ENCODE measurements at regions not wholly inside any gene's neighbourhood (a gene's known extent, or its start where the extent isn't known, plus 50 kb on each side); places are given as distances from the start of the nearest gene placed in this dataset.
"Not testable (repeated sequence)": the region's sequence is repeated elsewhere in the genome, so short reads cannot be mapped to it uniquely, and the experiment has no call there.

- Mint-ChIP-seq H3K4me1 (ENCODE audit: low read depth) (no peaks in the 10 kb centered on the region), H3K27ac (no peak overlapping the region), H3K4me3 (no peak overlapping the region), H3K27me3 (ENCODE audit: low read depth) (no peaks in the 10 kb centered on the region), H3K9me3 (no peaks in the 10 kb centered on the region), H3K36me3 (ENCODE audit: low read depth) (no peaks in the 10 kb centered on the region)
- no peak for DNase-seq
- intact Hi-C loops (cut with micrococcal nuclease) = no loop called here
- CTCF ChIA-PET = no interaction called here
These were observed 598.8 kb downstream of the SLC16A7 start for GRCh38 chr12:60194678-60195077.

- no peaks in the 10 kb centered on the region for H3K27me3 Mint-ChIP-seq (ENCODE audit: low read depth)
- no peaks in the 10 kb centered on the region for H3K4me1 Mint-ChIP-seq (ENCODE audit: low read depth)
- H3K36me3 Mint-ChIP-seq (ENCODE audit: low read depth) = no peaks in the 10 kb centered on the region
- CTCF ChIA-PET = no interaction called here
- no peak overlapping the region for H3K27ac Mint-ChIP-seq
- DNase-seq = no peak
- intact Hi-C loops (cut with micrococcal nuclease) = no loop called here
- H3K9me3 Mint-ChIP-seq = no peaks in the 10 kb centered on the region
- H3K4me3 Mint-ChIP-seq = no peak overlapping the region
These were observed 599.7 kb downstream of the SLC16A7 start for GRCh38 chr12:60195483-60195882.

- CTCF ChIA-PET = no interaction called here
- Mint-ChIP-seq H3K27me3 (ENCODE audit: low read depth) (no peaks in the 10 kb centered on the region), H3K9me3 (no peaks in the 10 kb centered on the region), H3K36me3 (ENCODE audit: low read depth) (no peaks in the 10 kb centered on the region), H3K4me1 (ENCODE audit: low read depth) (no peaks in the 10 kb centered on the region), H3K27ac (no peak overlapping the region), H3K4me3 (no peak overlapping the region)
- no peak for DNase-seq
- intact Hi-C loops (cut with micrococcal nuclease) = no loop called here
These were observed 600.5 kb downstream of the SLC16A7 start for GRCh38 chr12:60196366-60196765.

GRCh38 chr12:60197589-60197988 lies 601.8 kb downstream of the SLC16A7 start:
- no peaks in the 10 kb centered on the region for H3K27me3 Mint-ChIP-seq (ENCODE audit: low read depth)
- CTCF ChIA-PET = no interaction called here
- no peak for DNase-seq
- H3K36me3 Mint-ChIP-seq (ENCODE audit: low read depth) = no peaks in the 10 kb centered on the region
- no peak overlapping the region for H3K27ac Mint-ChIP-seq
- H3K4me1 Mint-ChIP-seq (ENCODE audit: low read depth) = no peaks in the 10 kb centered on the region
- H3K4me3 Mint-ChIP-seq = no peak overlapping the region
- intact Hi-C loops (cut with micrococcal nuclease) = no loop called here
- no peaks in the 10 kb centered on the region for H3K9me3 Mint-ChIP-seq

- CTCF ChIA-PET = no interaction called here
- Mint-ChIP-seq H3K4me3 (no peak overlapping the region), H3K36me3 (ENCODE audit: low read depth) (no peaks in the 10 kb centered on the region), H3K27me3 (ENCODE audit: low read depth) (no peaks in the 10 kb centered on the region), H3K27ac (no peak overlapping the region), H3K9me3 (no peaks in the 10 kb centered on the region), H3K4me1 (ENCODE audit: low read depth) (no peaks in the 10 kb centered on the region)
- intact Hi-C loops (cut with micrococcal nuclease) = no loop called here
- no peak for DNase-seq
These were observed 606.1 kb downstream of the SLC16A7 start for GRCh38 chr12:60201891-60202290.

- H3K9me3 Mint-ChIP-seq = no peaks in the 10 kb centered on the region
- no peak for DNase-seq
- intact Hi-C loops (cut with micrococcal nuclease) = no loop called here
- no peaks in the 10 kb centered on the region for H3K4me1 Mint-ChIP-seq (ENCODE audit: low read depth)
- H3K27ac Mint-ChIP-seq = no peak overlapping the region
- H3K27me3 Mint-ChIP-seq (ENCODE audit: low read depth) = no peaks in the 10 kb centered on the region
- CTCF ChIA-PET = no interaction called here
- no peak overlapping the region for H3K4me3 Mint-ChIP-seq
- H3K36me3 Mint-ChIP-seq (ENCODE audit: low read depth) = no peaks in the 10 kb centered on the region
These were observed 609.7 kb downstream of the SLC16A7 start for GRCh38 chr12:60205500-60205899.

- intact Hi-C loops (cut with micrococcal nuclease) = no loop called here
- Mint-ChIP-seq H3K27ac (no peak overlapping the region), H3K9me3 (peaks cover 12% of the 10 kb centered on the region), H3K4me3 (no peak overlapping the region), H3K4me1 (ENCODE audit: low read depth) (no peaks in the 10 kb centered on the region), H3K27me3 (ENCODE audit: low read depth) (no peaks in the 10 kb centered on the region), H3K36me3 (ENCODE audit: low read depth) (no peaks in the 10 kb centered on the region)
- no peak for DNase-seq
- CTCF ChIA-PET = no interaction called here
These were observed 613.7 kb downstream of the SLC16A7 start for GRCh38 chr12:60209521-60209920.

- no peaks in the 10 kb centered on the region for H3K4me1 Mint-ChIP-seq (ENCODE audit: low read depth)
- no peaks in the 10 kb centered on the region for H3K36me3 Mint-ChIP-seq (ENCODE audit: low read depth)
- no peaks in the 10 kb centered on the region for H3K27me3 Mint-ChIP-seq (ENCODE audit: low read depth)
- CTCF ChIA-PET = no interaction called here
- intact Hi-C loops (cut with micrococcal nuclease) = no loop called here
- H3K27ac Mint-ChIP-seq = no peak overlapping the region
- no peak for DNase-seq
- H3K9me3 Mint-ChIP-seq = peaks cover 15% of the 10 kb centered on the region
- H3K4me3 Mint-ChIP-seq = no peak overlapping the region
These were observed 614.1 kb downstream of the SLC16A7 start for GRCh38 chr12:60209933-60210332.

- no peak for DNase-seq
- intact Hi-C loops (cut with micrococcal nuclease) = no loop called here
- H3K27me3 Mint-ChIP-seq (ENCODE audit: low read depth) = no peaks in the 10 kb centered on the region
- no peak overlapping the region for H3K27ac Mint-ChIP-seq
- peaks cover 17% of the 10 kb centered on the region for H3K9me3 Mint-ChIP-seq
- H3K4me1 Mint-ChIP-seq (ENCODE audit: low read depth) = no peaks in the 10 kb centered on the region
- no peak overlapping the region for H3K4me3 Mint-ChIP-seq
- no peaks in the 10 kb centered on the region for H3K36me3 Mint-ChIP-seq (ENCODE audit: low read depth)
- CTCF ChIA-PET = no interaction called here
These were observed 614.9 kb downstream of the SLC16A7 start for GRCh38 chr12:60210756-60211155.

GRCh38 chr12:60211244-60211643 lies 615.4 kb downstream of the SLC16A7 start:
- CTCF ChIA-PET = no interaction called here
- intact Hi-C loops (cut with micrococcal nuclease) = no loop called here
- no peak overlapping the region for H3K4me3 Mint-ChIP-seq
- H3K4me1 Mint-ChIP-seq (ENCODE audit: low read depth) = no peaks in the 10 kb centered on the region
- peaks cover 17% of the 10 kb centered on the region for H3K9me3 Mint-ChIP-seq
- no peaks in the 10 kb centered on the region for H3K36me3 Mint-ChIP-seq (ENCODE audit: low read depth)
- no peak overlapping the region for H3K27ac Mint-ChIP-seq
- no peak for DNase-seq
- H3K27me3 Mint-ChIP-seq (ENCODE audit: low read depth) = no peaks in the 10 kb centered on the region

GRCh38 chr12:60212159-60213000 lies 616.6 kb downstream of the SLC16A7 start:
- CTCF ChIA-PET = no interaction called here
- H3K4me1 Mint-ChIP-seq (ENCODE audit: low read depth) = no peaks in the 10 kb centered on the region
- no peak overlapping the region for H3K27ac Mint-ChIP-seq
- H3K9me3 Mint-ChIP-seq = peaks cover 17% of the 10 kb centered on the region
- no peaks in the 10 kb centered on the region for H3K27me3 Mint-ChIP-seq (ENCODE audit: low read depth)
- no peak overlapping the region for H3K4me3 Mint-ChIP-seq
- H3K36me3 Mint-ChIP-seq (ENCODE audit: low read depth) = no peaks in the 10 kb centered on the region
- no peak for DNase-seq
- intact Hi-C loops (cut with micrococcal nuclease) = no loop called here

- H3K36me3 Mint-ChIP-seq (ENCODE audit: low read depth); H3K4me3 Mint-ChIP-seq; CTCF ChIA-PET; H3K27me3 Mint-ChIP-seq (ENCODE audit: low read depth); H3K27ac Mint-ChIP-seq; intact Hi-C loops (cut with micrococcal nuclease); H3K4me1 Mint-ChIP-seq (ENCODE audit: low read depth); DNase-seq: not testable (repeated sequence)
- H3K9me3 Mint-ChIP-seq = peaks cover 17% of the 10 kb centered on the region
These were observed 617.4 kb downstream of the SLC16A7 start for GRCh38 chr12:60213272-60213671.

GRCh38 chr12:60216226-60216625 lies 620.4 kb downstream of the SLC16A7 start:
- no peaks in the 10 kb centered on the region for H3K27me3 Mint-ChIP-seq (ENCODE audit: low read depth)
- CTCF ChIA-PET = no interaction called here
- H3K9me3 Mint-ChIP-seq = peaks cover 17% of the 10 kb centered on the region
- no peaks in the 10 kb centered on the region for H3K4me1 Mint-ChIP-seq (ENCODE audit: low read depth)
- no peaks in the 10 kb centered on the region for H3K36me3 Mint-ChIP-seq (ENCODE audit: low read depth)
- intact Hi-C loops (cut with micrococcal nuclease) = no loop called here
- no peak overlapping the region for H3K4me3 Mint-ChIP-seq
- no peak for DNase-seq
- no peak overlapping the region for H3K27ac Mint-ChIP-seq
